NCI-H2081 (cell line): ENCODE measurements at regions not wholly inside any gene's neighbourhood (a gene's known extent, or its start where the extent isn't known, plus 50 kb on each side); places are given as distances from the start of the nearest gene placed in this dataset.
A peak's percentile ranks its signal among the peaks of the same experiment; 100 is the strongest.
"Not testable (repeated sequence)": the region's sequence is repeated elsewhere in the genome, so short reads cannot be mapped to it uniquely, and the experiment has no call there.

ENCODE experiments used
- DNase-seq, 2 experiments: peaks; one replicate each; lab custom pipeline; 2025; lab: John Stamatoyannopoulos, UW

GRCh38 chr18:37861981-37862380 lies 296.4 kb upstream of the CELF4 start:
- DNase-seq = no peak

- no peak for DNase-seq
These were observed 288.8 kb upstream of the CELF4 start for GRCh38 chr18:37854396-37854795.

GRCh38 chr18:37853706-37854105 lies 288.1 kb upstream of the CELF4 start:
- DNase-seq = no peak

DNA sequence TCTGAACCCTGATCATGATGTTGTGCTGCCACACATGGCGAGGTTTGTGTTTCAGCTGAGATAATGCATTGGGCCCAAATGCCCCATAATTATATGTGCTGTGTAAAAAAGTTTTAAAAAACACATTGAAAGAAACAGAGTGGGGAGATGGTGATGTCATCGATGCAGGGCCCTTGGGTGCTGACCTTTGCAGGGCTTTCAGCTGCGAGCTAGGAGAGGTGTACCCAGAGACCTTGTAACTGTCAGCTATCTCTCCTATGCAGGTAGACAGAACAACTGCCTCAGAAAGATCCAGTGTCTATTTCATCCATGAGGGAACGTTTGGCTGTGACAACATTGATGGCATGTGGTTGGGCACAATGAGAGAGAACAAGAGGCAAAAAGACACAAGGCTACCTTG lies 286.9 kb upstream of the CELF4 start:
- no peak for DNase-seq

- no peak for DNase-seq
These were observed 281.9 kb upstream of the CELF4 start for GRCh38 chr18:37847544-37847943.

GRCh38 chr18:37846996-37847395 lies 281.4 kb upstream of the CELF4 start:
- no peak for DNase-seq

GRCh38 chr18:37845498-37845897 lies 279.9 kb upstream of the CELF4 start:
- DNase-seq = no peak

- no peak for DNase-seq
These were observed 278.8 kb upstream of the CELF4 start for GRCh38 chr18:37844209-37844970.

GRCh38 chr18:37838083-37838482 lies 272.5 kb upstream of the CELF4 start:
- no peak for DNase-seq

- no peak for DNase-seq
These were observed 270.7 kb upstream of the CELF4 start for GRCh38 chr18:37836071-37836970.

DNA sequence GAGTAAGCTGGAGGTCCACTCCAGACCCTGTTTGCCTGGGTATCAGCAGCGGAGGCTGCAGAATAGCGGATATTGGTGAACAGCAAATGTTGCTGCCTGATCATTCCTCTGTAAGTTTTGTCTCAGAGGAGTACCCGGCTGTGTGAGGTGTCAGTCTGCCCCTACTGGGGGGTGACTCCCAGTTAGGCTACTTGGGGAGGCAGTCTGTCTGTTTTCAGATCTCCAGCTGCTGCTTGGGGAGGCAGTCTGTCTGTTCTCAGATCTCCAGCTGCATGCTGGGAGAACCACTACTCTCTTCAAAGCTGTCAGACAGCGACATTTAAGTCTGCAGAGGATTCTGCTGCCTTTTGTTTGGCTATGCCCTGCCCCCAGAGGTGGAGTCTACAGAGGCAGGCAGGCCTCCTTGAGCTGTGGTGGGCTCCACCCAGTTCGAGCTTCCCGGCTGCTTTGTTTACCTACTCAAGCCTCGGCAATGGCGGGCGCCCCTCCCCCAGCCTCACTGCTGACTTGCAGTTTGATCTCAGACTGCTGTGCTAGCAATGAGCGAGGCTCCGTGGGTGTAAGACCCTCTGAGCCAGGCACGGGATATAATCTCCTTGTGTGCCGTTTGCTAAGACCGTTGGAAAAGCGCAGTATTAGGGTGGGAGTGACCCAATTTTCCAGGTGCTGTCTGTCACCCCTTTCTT lies 266.6 kb upstream of the CELF4 start:
- not testable (repeated sequence) for DNase-seq

DNA sequence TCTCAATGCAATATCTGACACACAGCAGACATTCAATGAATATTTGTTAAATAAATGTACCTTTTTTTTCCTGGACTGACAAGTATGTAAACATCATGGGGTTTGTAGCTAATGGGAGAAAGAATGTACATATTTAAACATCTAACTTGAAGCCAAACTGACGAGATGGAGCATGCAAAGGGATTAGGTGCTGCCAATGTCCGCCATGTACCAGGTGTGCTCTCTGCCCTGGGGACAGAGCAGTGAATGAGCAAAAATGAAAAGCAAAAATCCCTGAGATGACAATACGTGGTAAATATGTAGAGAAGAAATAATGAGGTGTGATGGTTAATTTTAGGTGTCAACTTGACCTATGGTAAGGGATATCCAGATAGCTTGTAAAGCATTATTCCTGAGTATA lies 247.4 kb upstream of the CELF4 start:
- no peak for DNase-seq

DNA sequence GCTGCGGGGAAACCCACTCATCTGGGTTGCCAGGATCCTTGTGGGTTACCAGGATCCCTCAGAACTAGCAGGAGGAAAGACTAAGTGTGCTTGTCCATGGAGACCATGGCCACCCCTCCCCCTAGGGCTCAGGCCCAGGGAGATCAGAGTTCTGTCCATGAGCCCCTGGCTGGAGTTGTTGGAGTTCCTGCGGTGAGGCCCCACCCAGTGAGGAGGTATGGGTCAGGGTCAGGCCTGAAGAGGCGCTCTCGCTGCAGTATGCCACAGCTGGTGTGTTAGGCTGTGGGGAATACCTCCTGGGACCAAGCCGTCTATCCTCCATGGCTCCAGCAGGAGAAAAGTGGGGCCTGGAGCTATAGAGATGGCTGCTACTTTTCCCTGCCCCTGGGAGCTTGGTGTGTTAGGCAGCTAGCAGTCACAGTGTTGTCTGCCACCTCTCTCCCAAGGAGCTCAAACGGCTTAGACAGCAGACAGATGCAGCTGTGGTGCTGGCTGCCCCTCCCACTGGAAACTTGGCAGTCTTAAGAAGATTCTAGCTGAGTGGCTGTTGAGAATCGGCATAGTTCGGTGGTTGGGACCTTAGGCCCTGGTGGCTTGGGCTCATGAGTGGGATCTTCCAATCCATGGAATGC lies 240.3 kb upstream of the CELF4 start:
- no peak for DNase-seq

GRCh38 chr18:37796823-37797349 lies 231.3 kb upstream of the CELF4 start:
- no peak for DNase-seq

DNA sequence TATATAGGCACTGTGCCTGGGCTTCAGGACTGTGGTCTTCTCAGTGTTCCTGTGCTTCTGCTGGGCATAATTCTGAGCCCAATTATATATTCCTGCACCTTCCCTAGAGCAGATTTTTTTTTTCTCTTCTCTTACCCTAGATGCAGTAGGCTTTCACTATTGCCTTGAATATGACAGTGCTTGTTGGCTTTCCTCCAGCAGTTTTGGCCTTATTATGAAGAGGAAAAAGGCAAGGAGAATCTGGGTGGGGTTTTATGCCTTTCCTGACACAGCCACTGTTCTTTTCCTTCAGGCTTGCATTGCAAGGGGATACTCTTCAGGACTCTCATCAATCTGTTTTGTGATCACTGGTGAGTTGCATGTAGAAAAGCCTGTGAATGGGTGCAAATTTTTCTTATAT lies 221.9 kb upstream of the CELF4 start:
- no peak for DNase-seq

GRCh38 chr18:37783771-37784170 lies 218.2 kb upstream of the CELF4 start:
- DNase-seq = no peak

GRCh38 chr18:37779220-37779619 lies 213.6 kb upstream of the CELF4 start:
- no peak for DNase-seq

- peak; percentile 57 to 63 for DNase-seq
These were observed 213.0 kb upstream of the CELF4 start for GRCh38 chr18:37778417-37779165.

GRCh38 chr18:37769826-37770225 lies 204.2 kb upstream of the CELF4 start:
- DNase-seq = no peak

DNA sequence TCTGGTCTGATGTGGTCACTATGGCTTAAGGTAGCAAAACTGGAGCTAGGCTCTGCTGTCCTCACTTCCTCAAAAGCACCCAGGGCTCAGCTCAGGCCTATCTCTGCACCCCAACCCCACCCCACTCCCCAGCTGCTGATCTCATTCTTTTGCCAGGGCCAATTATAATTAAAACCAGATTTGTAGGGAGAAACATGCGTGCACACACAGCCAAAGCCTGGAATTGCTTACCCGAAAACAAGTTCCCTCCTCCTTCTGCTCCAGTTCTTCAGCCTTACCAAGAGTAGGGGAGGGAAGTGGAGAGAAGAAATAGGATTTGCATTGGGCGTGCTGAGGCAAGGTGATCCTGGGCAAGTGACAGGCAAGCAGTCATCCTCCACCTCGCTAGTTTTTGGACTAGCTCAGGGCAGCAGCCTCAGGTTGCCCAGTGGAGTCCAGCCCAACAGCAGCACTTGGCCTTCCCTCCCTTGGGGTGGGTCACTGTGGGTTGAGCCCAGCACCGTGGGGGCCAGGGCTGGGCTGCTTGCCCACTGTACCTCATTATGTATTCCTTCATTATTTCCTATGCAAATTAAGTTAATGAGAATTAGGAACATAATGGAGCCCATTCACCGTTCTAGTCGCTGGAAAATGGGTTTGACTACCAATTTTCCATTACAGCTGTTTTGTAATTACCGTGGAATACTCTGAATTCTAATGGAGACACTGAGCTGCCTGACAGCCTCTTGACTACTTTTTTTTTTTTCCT lies 199.1 kb upstream of the CELF4 start:
- DNase-seq = no peak
